ENCODE measurements at regions not wholly inside any gene's neighbourhood (a gene's known extent, or its start where the extent isn't known, plus 50 kb on each side); places are given as distances from the start of the nearest gene placed in this dataset.

DNA sequence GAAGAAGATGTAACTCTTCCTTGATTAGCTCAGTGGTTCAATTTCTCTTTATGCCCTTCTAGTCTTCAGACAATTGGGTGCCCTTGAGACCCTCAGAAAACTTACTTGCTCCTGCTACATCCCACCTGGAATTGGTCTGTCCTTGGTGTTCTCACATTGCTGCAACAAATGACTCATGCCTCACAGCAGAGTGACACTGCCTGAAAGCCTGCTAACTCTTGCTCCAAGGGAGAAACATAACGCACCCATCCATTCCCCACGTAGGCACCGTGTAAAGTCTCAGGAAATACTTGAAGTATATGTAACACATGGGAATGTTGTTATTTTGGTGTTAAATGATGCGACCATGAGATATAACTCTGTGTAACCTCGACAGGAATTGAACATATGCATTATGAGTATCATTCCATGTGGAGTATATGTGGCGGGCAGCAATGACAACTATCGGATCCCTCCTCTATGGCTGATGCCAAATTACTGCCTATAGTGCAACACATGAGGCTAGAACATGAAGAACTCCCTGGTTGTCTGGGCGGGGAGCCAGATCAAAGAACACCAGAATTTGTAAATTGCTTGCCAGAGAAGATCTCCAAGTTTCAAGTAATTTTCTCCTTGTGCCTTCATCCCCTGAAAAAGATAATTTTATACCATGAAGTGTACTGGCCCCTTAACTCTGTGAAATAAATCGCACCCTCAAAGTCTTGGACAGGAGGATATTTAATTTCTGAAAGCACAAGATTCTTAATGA is 231.3 kb upstream of the STK26 start:
- DNase-seq (ENCODE audit: low read depth in 1 of 2, low spot score in 1 of 2), result no peak
- Histone ChIP-seq H3K27ac (replicated peaks) (no peak overlapping the region), H3K27me3 (ENCODE audit: insufficient read depth, poor library complexity, severe bottlenecking) (no peaks in the 10 kb centered on the region), H3K4me3 (replicated peaks; ENCODE audit: insufficient read depth, low read length) (no peak overlapping the region)
- TF ChIP-seq POLR2AphosphoS5 (IDR thresholded peaks at IDR 0.05; ENCODE audit: low read depth), result no peak
- TF ChIP-seq, protein P1, sequence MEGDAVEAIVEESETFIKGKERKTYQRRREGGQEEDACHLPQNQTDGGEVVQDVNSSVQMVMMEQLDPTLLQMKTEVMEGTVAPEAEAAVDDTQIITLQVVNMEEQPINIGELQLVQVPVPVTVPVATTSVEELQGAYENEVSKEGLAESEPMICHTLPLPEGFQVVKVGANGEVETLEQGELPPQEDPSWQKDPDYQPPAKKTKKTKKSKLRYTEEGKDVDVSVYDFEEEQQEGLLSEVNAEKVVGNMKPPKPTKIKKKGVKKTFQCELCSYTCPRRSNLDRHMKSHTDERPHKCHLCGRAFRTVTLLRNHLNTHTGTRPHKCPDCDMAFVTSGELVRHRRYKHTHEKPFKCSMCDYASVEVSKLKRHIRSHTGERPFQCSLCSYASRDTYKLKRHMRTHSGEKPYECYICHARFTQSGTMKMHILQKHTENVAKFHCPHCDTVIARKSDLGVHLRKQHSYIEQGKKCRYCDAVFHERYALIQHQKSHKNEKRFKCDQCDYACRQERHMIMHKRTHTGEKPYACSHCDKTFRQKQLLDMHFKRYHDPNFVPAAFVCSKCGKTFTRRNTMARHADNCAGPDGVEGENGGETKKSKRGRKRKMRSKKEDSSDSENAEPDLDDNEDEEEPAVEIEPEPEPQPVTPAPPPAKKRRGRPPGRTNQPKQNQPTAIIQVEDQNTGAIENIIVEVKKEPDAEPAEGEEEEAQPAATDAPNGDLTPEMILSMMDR (IDR thresholded peaks at IDR 0.05; ENCODE audit: insufficient read depth, low read length), result no peak
- TF ChIP-seq GABPA (IDR thresholded peaks at IDR 0.05; ENCODE audit: low read depth), result no peak
- no peak for TF ChIP-seq SPI1 (IDR thresholded peaks at IDR 0.05; ENCODE audit: borderline replicate concordance, low read depth)
- TF ChIP-seq, protein P2, sequence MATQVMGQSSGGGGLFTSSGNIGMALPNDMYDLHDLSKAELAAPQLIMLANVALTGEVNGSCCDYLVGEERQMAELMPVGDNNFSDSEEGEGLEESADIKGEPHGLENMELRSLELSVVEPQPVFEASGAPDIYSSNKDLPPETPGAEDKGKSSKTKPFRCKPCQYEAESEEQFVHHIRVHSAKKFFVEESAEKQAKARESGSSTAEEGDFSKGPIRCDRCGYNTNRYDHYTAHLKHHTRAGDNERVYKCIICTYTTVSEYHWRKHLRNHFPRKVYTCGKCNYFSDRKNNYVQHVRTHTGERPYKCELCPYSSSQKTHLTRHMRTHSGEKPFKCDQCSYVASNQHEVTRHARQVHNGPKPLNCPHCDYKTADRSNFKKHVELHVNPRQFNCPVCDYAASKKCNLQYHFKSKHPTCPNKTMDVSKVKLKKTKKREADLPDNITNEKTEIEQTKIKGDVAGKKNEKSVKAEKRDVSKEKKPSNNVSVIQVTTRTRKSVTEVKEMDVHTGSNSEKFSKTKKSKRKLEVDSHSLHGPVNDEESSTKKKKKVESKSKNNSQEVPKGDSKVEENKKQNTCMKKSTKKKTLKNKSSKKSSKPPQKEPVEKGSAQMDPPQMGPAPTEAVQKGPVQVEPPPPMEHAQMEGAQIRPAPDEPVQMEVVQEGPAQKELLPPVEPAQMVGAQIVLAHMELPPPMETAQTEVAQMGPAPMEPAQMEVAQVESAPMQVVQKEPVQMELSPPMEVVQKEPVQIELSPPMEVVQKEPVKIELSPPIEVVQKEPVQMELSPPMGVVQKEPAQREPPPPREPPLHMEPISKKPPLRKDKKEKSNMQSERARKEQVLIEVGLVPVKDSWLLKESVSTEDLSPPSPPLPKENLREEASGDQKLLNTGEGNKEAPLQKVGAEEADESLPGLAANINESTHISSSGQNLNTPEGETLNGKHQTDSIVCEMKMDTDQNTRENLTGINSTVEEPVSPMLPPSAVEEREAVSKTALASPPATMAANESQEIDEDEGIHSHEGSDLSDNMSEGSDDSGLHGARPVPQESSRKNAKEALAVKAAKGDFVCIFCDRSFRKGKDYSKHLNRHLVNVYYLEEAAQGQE (IDR thresholded peaks at IDR 0.05; ENCODE audit: insufficient replicate concordance, low read depth), result no peak

GRCh38 chrX:131792356-131792749 is 230.7 kb upstream of the STK26 start:
- Histone ChIP-seq H3K27ac (replicated peaks) (peak overlapping the region; percentile 78), H3K4me3 (replicated peaks; ENCODE audit: insufficient read depth, low read length) (no peak overlapping the region), H3K27me3 (ENCODE audit: insufficient read depth, poor library complexity, severe bottlenecking) (no peaks in the 10 kb centered on the region)
- TF ChIP-seq POLR2AphosphoS5 (IDR thresholded peaks at IDR 0.05; ENCODE audit: low read depth) (no peak), GABPA (IDR thresholded peaks at IDR 0.05; ENCODE audit: low read depth) (no peak), SPI1 (IDR thresholded peaks at IDR 0.05; ENCODE audit: borderline replicate concordance, low read depth) (no peak)
- TF ChIP-seq, protein P2 (IDR thresholded peaks at IDR 0.05; ENCODE audit: insufficient replicate concordance, low read depth), result no peak
- TF ChIP-seq, protein P1 (IDR thresholded peaks at IDR 0.05; ENCODE audit: insufficient read depth, low read length), result no peak
- peak in 1 of 2 experiments; percentile 89 for DNase-seq (ENCODE audit: low read depth in 1 of 2, low spot score in 1 of 2)

DNA sequence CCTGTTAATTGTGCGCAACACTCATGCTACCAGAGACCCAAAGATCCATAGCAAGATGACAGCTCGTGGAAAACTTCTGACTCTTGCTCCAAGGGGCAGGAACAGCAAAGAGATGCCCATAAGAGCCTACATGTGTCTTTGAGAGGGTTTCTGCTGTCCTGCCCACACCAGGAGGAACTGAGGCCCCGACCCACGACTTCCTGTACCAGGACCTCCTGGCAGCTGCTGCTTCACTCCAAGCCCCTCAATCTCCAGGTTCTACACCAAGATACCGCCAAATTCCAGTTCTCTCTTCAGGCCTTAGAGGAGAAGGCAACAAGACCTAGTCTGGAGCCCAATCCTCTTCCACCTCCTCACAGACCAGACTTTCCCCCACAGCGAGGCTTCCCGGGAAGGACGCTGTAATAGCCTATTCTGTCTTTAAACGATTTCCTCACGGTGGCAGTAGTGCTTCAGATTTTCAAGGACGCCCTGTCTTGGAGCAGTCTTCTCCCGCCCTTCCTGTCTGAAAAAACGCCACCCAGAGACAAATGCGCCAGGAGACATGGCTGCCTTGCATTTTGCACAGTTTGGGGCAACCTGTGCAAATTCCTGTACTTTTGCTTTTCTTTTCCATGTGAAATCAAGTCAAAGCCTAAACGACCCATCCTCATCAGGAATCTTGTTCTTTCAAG is 230.2 kb upstream of the STK26 start:
- H3K27ac ChIP-seq (replicated peaks), result peak overlapping the region; percentile 78
- no peak overlapping the region for H3K4me3 ChIP-seq (replicated peaks; ENCODE audit: insufficient read depth, low read length)
- peak in 1 of 2 experiments; percentile 90 for DNase-seq (ENCODE audit: low read depth in 1 of 2, low spot score in 1 of 2)
- TF ChIP-seq SPI1 (IDR thresholded peaks at IDR 0.05; ENCODE audit: borderline replicate concordance, low read depth) (no peak), GABPA (IDR thresholded peaks at IDR 0.05; ENCODE audit: low read depth) (no peak), POLR2AphosphoS5 (IDR thresholded peaks at IDR 0.05; ENCODE audit: low read depth) (no peak)
- TF ChIP-seq, protein P1 (IDR thresholded peaks at IDR 0.05; ENCODE audit: insufficient read depth, low read length), result no peak
- TF ChIP-seq, protein P2 (IDR thresholded peaks at IDR 0.05; ENCODE audit: insufficient replicate concordance, low read depth), result no peak
- no peaks in the 10 kb centered on the region for H3K27me3 ChIP-seq (ENCODE audit: insufficient read depth, poor library complexity, severe bottlenecking)
